Breast epithelium (tissue), 3 donors: ENCODE measurements at regions not wholly inside any gene's neighbourhood (a gene's known extent, or its start where the extent isn't known, plus 50 kb on each side); places are given as distances from the start of the nearest gene placed in this dataset.

Source experiments
- POLR2A ChIP-seq: fragments of 450-650 bp; IDR thresholded peaks from one replicate; pipeline ENCODE4 v1.6.1; 2016; ENCODE audit warnings: antibody characterized with exemption, mild to moderate bottlenecking, moderate library complexity
- TF ChIP-seq, protein P1 (sequence below), 3 donors: fragments of 450-650 bp; IDR thresholded peaks; one replicate each; pipeline ENCODE4 v1.5.1; 2016 to 2017; ENCODE audit warnings: antibody characterized with exemption in 3 of 3, mild to moderate bottlenecking in 3 of 3, moderate library complexity in 3 of 3

- TF ChIP-seq, protein P1, sequence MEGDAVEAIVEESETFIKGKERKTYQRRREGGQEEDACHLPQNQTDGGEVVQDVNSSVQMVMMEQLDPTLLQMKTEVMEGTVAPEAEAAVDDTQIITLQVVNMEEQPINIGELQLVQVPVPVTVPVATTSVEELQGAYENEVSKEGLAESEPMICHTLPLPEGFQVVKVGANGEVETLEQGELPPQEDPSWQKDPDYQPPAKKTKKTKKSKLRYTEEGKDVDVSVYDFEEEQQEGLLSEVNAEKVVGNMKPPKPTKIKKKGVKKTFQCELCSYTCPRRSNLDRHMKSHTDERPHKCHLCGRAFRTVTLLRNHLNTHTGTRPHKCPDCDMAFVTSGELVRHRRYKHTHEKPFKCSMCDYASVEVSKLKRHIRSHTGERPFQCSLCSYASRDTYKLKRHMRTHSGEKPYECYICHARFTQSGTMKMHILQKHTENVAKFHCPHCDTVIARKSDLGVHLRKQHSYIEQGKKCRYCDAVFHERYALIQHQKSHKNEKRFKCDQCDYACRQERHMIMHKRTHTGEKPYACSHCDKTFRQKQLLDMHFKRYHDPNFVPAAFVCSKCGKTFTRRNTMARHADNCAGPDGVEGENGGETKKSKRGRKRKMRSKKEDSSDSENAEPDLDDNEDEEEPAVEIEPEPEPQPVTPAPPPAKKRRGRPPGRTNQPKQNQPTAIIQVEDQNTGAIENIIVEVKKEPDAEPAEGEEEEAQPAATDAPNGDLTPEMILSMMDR (IDR thresholded peaks at IDR 0.05), result no peak
- TF ChIP-seq POLR2A, result no peak
These were observed 49.9 kb upstream of the SLIT3 start for GRCh38 chr5:169350759-169351240.
